Astrocyte of the spinal cord (primary cell): ENCODE measurements at regions not wholly inside any gene's neighbourhood (a gene's known extent, or its start where the extent isn't known, plus 50 kb on each side); places are given as distances from the start of the nearest gene placed in this dataset.

Source experiments
- DNase-seq: peaks from one replicate; pipeline ENCODE4 v3.0.0; 2011; ENCODE audit warnings: low read depth, low spot score
- H3K4me3 ChIP-seq: 2 replicates; pipeline ENCODE4 v1.5.1; 2011; ENCODE audit warnings: low read depth, mild to moderate bottlenecking, low read length, moderate library complexity
- in situ Hi-C: cut with HindIII; loops from 2 replicates; pipeline ENCODE4 v1.10.0; 2017; ENCODE audit warnings: low sequenced_read_pairs
- TF ChIP-seq, protein P1 (sequence below): IDR thresholded peaks from 2 replicates; pipeline ENCODE4 v1.5.1; 2012; ENCODE audit warnings: low read depth, mild to moderate bottlenecking, low read length, inconsistent platforms

DNA sequence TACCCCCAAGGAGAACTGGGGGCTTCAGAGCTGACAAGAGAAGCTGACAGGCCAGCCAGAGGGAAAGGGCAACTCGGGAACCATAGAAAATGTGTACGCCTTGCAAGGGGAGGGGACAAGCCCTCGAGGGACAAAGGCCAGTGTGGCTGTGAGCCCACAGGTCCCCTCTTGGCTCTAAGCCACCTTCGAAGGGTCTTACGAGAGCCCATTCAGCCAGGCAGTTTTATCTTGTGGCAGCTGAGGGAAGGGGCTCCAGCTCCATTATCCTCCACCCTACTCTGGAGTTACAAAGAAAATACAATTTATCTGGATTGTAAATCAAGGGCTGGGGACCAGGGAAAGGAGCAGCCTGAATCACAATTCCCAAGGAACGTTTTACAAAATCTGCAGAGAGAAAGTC, 159.5 kb upstream of the ZMIZ1 start:
- in situ Hi-C loops, result no loop called here
- H3K4me3 ChIP-seq, result no peak overlapping the region
- TF ChIP-seq, protein P1, sequence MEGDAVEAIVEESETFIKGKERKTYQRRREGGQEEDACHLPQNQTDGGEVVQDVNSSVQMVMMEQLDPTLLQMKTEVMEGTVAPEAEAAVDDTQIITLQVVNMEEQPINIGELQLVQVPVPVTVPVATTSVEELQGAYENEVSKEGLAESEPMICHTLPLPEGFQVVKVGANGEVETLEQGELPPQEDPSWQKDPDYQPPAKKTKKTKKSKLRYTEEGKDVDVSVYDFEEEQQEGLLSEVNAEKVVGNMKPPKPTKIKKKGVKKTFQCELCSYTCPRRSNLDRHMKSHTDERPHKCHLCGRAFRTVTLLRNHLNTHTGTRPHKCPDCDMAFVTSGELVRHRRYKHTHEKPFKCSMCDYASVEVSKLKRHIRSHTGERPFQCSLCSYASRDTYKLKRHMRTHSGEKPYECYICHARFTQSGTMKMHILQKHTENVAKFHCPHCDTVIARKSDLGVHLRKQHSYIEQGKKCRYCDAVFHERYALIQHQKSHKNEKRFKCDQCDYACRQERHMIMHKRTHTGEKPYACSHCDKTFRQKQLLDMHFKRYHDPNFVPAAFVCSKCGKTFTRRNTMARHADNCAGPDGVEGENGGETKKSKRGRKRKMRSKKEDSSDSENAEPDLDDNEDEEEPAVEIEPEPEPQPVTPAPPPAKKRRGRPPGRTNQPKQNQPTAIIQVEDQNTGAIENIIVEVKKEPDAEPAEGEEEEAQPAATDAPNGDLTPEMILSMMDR, result no peak
- no peak for DNase-seq

DNA sequence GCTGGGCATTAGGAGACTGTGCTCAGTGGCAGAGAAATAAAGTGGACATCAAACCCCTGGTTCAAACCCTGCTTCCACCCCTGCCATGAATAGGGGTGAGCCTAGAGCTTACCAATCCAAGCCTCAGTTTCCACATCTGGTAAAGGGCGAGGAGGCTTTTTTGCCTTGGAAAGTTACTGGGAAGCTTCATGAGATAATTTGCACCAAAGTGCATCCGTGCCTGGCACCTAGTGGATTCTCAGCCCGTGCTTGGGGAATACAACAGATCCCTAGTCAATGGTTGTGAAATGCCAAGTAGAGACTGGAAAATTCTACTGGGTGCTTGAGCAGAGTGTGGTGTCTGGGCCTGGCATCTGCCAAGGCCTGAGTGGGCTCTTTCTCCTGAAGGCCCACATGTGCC, 158.7 kb upstream of the ZMIZ1 start:
- no peak overlapping the region for H3K4me3 ChIP-seq
- TF ChIP-seq, protein P1, result no peak
- in situ Hi-C loops, result no loop called here
- DNase-seq, result no peak

DNA sequence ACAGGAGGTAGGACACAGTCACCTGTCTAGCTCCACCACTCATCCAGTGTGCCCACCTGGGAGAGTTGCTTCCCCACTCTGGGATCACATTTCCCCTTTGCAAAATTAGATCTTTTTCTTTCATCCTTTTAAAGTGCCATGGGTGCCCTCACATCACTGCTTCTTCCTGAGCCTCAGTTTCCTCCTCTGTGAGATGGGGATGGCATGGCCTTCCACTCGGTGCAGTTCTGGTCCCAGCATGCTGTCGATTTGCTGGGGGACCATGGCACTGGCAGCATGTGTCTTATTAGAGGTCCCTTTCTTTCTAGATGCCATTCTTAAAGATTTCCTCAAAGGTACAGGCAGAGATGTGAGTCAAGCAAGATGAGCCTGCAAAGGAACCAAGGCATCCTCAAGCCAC, 158.3 kb upstream of the ZMIZ1 start:
- in situ Hi-C loops, result no loop called here
- TF ChIP-seq, protein P1, result no peak
- H3K4me3 ChIP-seq, result no peak overlapping the region
- DNase-seq, result no peak

DNA sequence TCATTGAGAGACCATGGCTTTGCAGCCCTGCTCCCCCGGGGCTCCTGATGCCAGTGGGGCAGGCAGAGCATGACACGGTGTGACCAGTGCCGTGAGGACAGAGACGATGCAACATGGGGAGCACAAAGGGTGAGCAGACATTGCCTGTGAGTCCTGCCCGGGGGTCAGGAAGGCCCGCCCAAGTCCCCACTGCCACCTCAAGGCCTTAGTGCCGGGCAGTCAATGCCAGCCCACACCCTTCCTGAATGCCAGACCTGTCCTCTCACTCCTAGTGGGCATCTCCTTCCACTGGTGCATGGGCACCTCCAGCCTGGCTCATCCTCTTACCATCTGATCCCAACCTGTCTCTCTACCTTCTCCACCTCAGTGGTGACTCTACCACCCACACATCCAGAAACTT, 157.9 kb upstream of the ZMIZ1 start:
- in situ Hi-C loops, result no loop called here
- TF ChIP-seq, protein P1, result no peak
- no peak for DNase-seq
- H3K4me3 ChIP-seq, result no peak overlapping the region

DNA sequence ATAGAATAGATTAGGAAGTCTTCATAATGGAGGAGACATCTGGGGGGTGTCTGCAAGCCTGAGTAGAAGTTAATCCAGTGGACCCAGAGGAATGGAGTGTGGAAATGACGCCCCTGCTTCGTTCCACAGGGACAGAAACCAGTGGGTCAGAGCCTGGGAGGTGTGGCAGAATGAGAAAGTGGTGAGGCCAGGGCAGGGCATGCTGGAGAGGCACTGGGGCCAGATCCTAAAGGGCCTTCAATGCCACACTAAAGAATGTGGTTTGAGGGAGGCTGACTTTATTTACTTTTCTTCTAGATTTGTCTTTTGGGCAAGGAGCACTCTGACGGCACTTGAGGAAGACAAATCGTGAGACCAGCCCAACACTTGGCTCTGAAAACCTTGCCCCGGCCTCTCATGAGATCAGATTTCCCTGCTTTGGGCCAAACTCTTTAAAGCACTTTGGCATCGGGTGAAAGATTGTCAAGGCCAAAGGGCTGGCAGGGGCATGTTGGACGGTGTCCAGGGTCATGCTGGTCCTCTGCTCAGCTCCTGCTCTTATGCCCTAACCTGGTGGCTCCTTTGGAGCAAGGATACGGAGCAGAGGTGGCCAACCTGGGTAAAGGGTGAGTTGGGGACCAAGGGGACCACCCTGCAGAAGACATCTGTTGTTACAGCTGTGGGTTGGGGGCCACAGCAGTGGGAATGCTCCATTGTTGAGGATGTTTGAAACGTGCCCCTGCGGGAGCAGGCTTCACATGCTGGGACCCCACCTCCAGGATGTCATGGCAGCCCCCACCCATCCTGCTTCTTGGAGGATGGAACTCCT, 157.0 kb upstream of the ZMIZ1 start:
- DNase-seq, result no peak
- H3K4me3 ChIP-seq, result no peak overlapping the region
- in situ Hi-C loops, result no loop called here
- TF ChIP-seq, protein P1, result no peak

DNA sequence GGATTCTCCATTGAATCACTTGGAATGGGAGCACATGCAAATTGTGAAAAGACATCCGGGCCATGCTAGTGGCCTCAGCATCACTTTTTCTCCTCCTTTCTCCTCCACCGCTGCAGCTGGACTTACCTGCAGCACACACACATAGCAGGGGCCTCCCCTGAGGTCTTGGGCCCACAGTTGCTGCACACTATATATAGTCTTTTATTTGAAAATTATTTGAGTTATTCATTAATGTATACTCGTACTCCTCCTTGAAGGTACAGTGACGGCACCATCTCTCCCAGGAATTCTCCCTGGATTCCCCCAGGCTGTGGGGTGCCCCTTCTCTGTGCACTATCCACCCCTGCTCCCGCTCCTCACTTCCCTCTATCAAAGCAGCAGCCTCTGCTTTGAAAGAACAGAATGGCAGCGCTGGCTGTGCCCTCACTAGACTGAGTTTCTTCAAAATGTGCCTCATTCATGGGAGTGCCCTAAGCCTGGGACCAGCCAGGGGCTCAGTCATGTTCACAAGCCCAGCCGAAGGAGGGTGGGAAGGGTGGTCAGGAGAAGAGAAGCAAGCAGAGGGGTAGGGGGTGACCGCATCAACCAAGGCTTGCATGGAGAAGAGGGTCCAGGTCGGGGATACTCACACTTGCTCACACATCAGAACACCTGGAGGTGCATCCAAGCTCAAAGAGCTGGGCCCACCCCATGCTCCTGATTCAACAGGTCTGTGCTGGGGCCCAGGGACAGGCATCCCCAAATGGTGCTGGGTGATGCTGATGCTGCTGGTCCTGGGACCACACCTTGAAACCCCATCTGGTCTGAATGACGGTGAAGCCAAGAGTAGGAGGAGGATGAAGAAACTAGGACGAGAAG, 156.2 kb upstream of the ZMIZ1 start:
- H3K4me3 ChIP-seq, result no peak overlapping the region
- TF ChIP-seq, protein P1, result no peak
- in situ Hi-C loops, result no loop called here
- DNase-seq, result no peak
